OCI-LY1 (cell line): ENCODE measurements at regions not wholly inside any gene's neighbourhood (a gene's known extent, or its start where the extent isn't known, plus 50 kb on each side); places are given as distances from the start of the nearest gene placed in this dataset.

ENCODE experiments used
- H2AFZ ChIP-seq: fragments of 200-600 bp; sonication (generic), shearing (Covaris generic); 2 replicates; pipeline ENCODE4 v1.6.0; 2014; ENCODE audit warnings: antibody characterized with exemption, mild to moderate bottlenecking, low read length
- H3F3A ChIP-seq: fragments of 200-600 bp; sonication (generic), shearing (Covaris generic); 2 replicates; pipeline ENCODE4 v1.6.0; 2014; ENCODE audit warnings: mild to moderate bottlenecking, antibody characterized with exemption, low read length, moderate library complexity; ENCODE audit not compliant: insufficient read depth
- H3K27ac ChIP-seq: fragments of 200-600 bp; sonication (generic); 2 replicates; pipeline ENCODE4 v1.5.1; 2014; ENCODE audit warnings: low read length, mixed run types, mild to moderate bottlenecking, low read depth; ENCODE audit not compliant: poor library complexity, severe bottlenecking
- H3K27me3 ChIP-seq: fragments of 200-600 bp; sonication (generic); 2 replicates; pipeline ENCODE4 v1.6.0; 2014; ENCODE audit warnings: antibody characterized with exemption, mild to moderate bottlenecking, low read length, moderate library complexity; ENCODE audit not compliant: insufficient read depth
- H3K36me3 ChIP-seq: fragments of 200-600 bp; sonication (generic); 2 replicates; pipeline ENCODE4 v1.6.1; 2014; ENCODE audit warnings: mild to moderate bottlenecking, antibody characterized with exemption, low read length, moderate library complexity, mixed read lengths; ENCODE audit not compliant: insufficient read depth
- H3K4me1 ChIP-seq: fragments of 200-600 bp; sonication (generic); 2 replicates; pipeline ENCODE4 v1.5.1; 2014; ENCODE audit warnings: mild to moderate bottlenecking, low read length, moderate library complexity; ENCODE audit not compliant: insufficient read depth, severe bottlenecking
- H3K4me2 ChIP-seq: fragments of 200-600 bp; sonication (generic), shearing (Covaris generic); 2 replicates; pipeline ENCODE4 v1.6.1; 2014; ENCODE audit warnings: low read length
- H3K4me3 ChIP-seq: fragments of 200-600 bp; sonication (generic); 2 replicates; pipeline ENCODE4 v1.5.1; 2014; ENCODE audit warnings: low read length, low read depth, mild to moderate bottlenecking, mixed read lengths; ENCODE audit not compliant: poor library complexity, severe bottlenecking
- H3K79me2 ChIP-seq: fragments of 200-600 bp; shearing (Covaris generic); 2 replicates; pipeline ENCODE4 v1.6.1; 2016; ENCODE audit warnings: mixed run types, low read length, mixed read lengths; ENCODE audit not compliant: insufficient read depth
- H3K9ac ChIP-seq: fragments of 200-600 bp; sonication (generic), shearing (Covaris generic); 2 replicates; pipeline ENCODE4 v1.6.1; 2014; ENCODE audit warnings: mild to moderate bottlenecking, low read length, mixed read lengths
- H3K9me2 ChIP-seq: fragments of 200-600 bp; sonication (generic), shearing (Covaris generic); 2 replicates; pipeline ENCODE4 v1.6.1; 2014; ENCODE audit warnings: low read depth, mild to moderate bottlenecking, low read length, mixed read lengths
- H3K9me3 ChIP-seq: fragments of 200-600 bp; shearing (Covaris generic); 2 replicates; pipeline ENCODE4 v1.6.1; 2014; ENCODE audit warnings: low read length, mixed read lengths
- H4K20me1 ChIP-seq: fragments of 200-600 bp; sonication (generic), shearing (Covaris generic); 2 replicates; pipeline ENCODE4 v1.6.0; 2016; ENCODE audit warnings: mild to moderate bottlenecking, low read length; ENCODE audit not compliant: insufficient read depth
- CTCF ChIP-seq: fragments of 200-600 bp; sonication (generic), shearing (Covaris generic); IDR thresholded peaks from 2 replicates; pipeline ENCODE4 v1.5.1; 2017; ENCODE audit warnings: mild to moderate bottlenecking, antibody characterized with exemption, low read length, moderate library complexity, mixed read lengths
- EZH2 ChIP-seq: fragments of 200-600 bp; sonication (generic), shearing (Covaris generic); IDR thresholded peaks from 2 replicates; pipeline ENCODE4 v1.8.0; 2017; ENCODE audit warnings: borderline replicate concordance, mixed run types, mild to moderate bottlenecking, antibody characterized with exemption, low read length, moderate library complexity, mixed read lengths

GRCh38 chr3:159520638-159521037 is 468.0 kb upstream of the IL12A start:
- H4K20me1 ChIP-seq, result no peaks in the 10 kb centered on the region

GRCh38 chr3:159522276-159522675 is 466.4 kb upstream of the IL12A start:
- Histone ChIP-seq H4K20me1 (no peaks in the 10 kb centered on the region), H3K4me3 (no peak overlapping the region), H3K9me2 (no peaks in the 10 kb centered on the region), H3K79me2 (no peaks in the 10 kb centered on the region), H3K4me2 (no peak overlapping the region), H3K27me3 (no peaks in the 10 kb centered on the region), H3K36me3 (no peaks in the 10 kb centered on the region), H3K4me1 (no peaks in the 10 kb centered on the region), H3K9ac (no peak overlapping the region), H2AFZ (no peak overlapping the region), H3K27ac (no peak overlapping the region), H3K9me3 (no peaks in the 10 kb centered on the region), H3F3A (no peaks in the 10 kb centered on the region)
- TF ChIP-seq CTCF (no peak), EZH2 (no peak)

More at GRCh38 chr3:159520638-159521037, 468.0 kb upstream of the IL12A start:
- H3K27me3 ChIP-seq, result no peaks in the 10 kb centered on the region
- no peak overlapping the region for H3K4me2 ChIP-seq
- H2AFZ ChIP-seq, result no peak overlapping the region
- H3K79me2 ChIP-seq, result no peaks in the 10 kb centered on the region
- no peak overlapping the region for H3K9ac ChIP-seq
- no peaks in the 10 kb centered on the region for H3K9me2 ChIP-seq
- no peak overlapping the region for H3K4me3 ChIP-seq
- H3K4me1 ChIP-seq, result no peaks in the 10 kb centered on the region
- TF ChIP-seq CTCF, result no peak
- no peak for TF ChIP-seq EZH2
- no peaks in the 10 kb centered on the region for H3K9me3 ChIP-seq
- H3K27ac ChIP-seq, result no peak overlapping the region
- no peaks in the 10 kb centered on the region for H3K36me3 ChIP-seq
- no peaks in the 10 kb centered on the region for H3F3A ChIP-seq

GRCh38 chr3:159528251-159528895 is 460.3 kb upstream of the IL12A start:
- H3K4me1 ChIP-seq, result no peaks in the 10 kb centered on the region
- no peak overlapping the region for H2AFZ ChIP-seq
- H3K27me3 ChIP-seq, result no peaks in the 10 kb centered on the region
- H3K4me3 ChIP-seq, result no peak overlapping the region
- H3K9ac ChIP-seq, result no peak overlapping the region
- H3K79me2 ChIP-seq, result no peaks in the 10 kb centered on the region
- no peak overlapping the region for H3K4me2 ChIP-seq
- no peaks in the 10 kb centered on the region for H3K9me2 ChIP-seq
- H4K20me1 ChIP-seq, result no peaks in the 10 kb centered on the region
- no peaks in the 10 kb centered on the region for H3F3A ChIP-seq
- no peaks in the 10 kb centered on the region for H3K9me3 ChIP-seq
- TF ChIP-seq CTCF, result no peak
- no peak for TF ChIP-seq EZH2
- no peaks in the 10 kb centered on the region for H3K36me3 ChIP-seq
- no peak overlapping the region for H3K27ac ChIP-seq
